Gastrocnemius medialis (tissue), 4 donors: ENCODE measurements at regions not wholly inside any gene's neighbourhood (a gene's known extent, or its start where the extent isn't known, plus 50 kb on each side); places are given as distances from the start of the nearest gene placed in this dataset.
"Not testable (repeated sequence)": the region's sequence is repeated elsewhere in the genome, so short reads cannot be mapped to it uniquely, and the experiment has no call there.

Experiments used
- ATAC-seq, 2 donors: fragments of 150-250 bp; one replicate each; pipeline ENCODE4 v1.9.1; 2016
- DNase-seq, 2 donors: peaks; one replicate each; pipeline ENCODE4 v3.0.0-alpha.2; 2019
- H3K27ac ChIP-seq, 4 donors: fragments of 200-600 bp; sonication (generic); 1 replicate in 1 of 4; 2 replicates in 3 of 4; pipeline ENCODE4 v1.5.1; 2016 to 2018; ENCODE audit warnings: mild to moderate bottlenecking in 2 of 4, moderate library complexity in 1 of 4
- H3K27me3 ChIP-seq, 3 donors: fragments of 200-600 bp; sonication (generic) in 2 of 3; 1 replicate in 1 of 3; 2 replicates in 2 of 3; pipeline versions ENCODE4 v1.5.1 to v1.6.0; 2016 to 2019; ENCODE audit warnings: mild to moderate bottlenecking in 1 of 3, moderate library complexity in 1 of 3
- H3K36me3 ChIP-seq, 2 donors: fragments of 200-600 bp; sonication (generic) in 1 of 2; one replicate each; pipeline ENCODE4 v1.5.1; 2017 to 2018
- H3K4me1 ChIP-seq, 2 donors: fragments of 200-600 bp; sonication (generic) in 1 of 2; one replicate each; pipeline ENCODE4 v1.5.1; 2016 to 2017; ENCODE audit warnings: mild to moderate bottlenecking in 2 of 2
- H3K4me3 ChIP-seq, 4 donors: fragments of 200-600 bp; sonication (generic) in 3 of 4; 1 replicate in 1 of 4; 2 replicates in 3 of 4; pipeline ENCODE4 v1.5.1; 2016 to 2019; ENCODE audit warnings: mild to moderate bottlenecking in 2 of 4
- H3K9me3 ChIP-seq, 3 donors: fragments of 200-600 bp; sonication (generic) in 2 of 3; 1 replicate in 1 of 3; 2 replicates in 2 of 3; pipeline ENCODE4 v1.5.1; 2016 to 2019
- POLR2A ChIP-seq, 2 donors: fragments of 450-650 bp; IDR thresholded peaks; one replicate each; pipeline ENCODE4 v1.6.1; 2017; ENCODE audit warnings: antibody characterized with exemption in 2 of 2, mild to moderate bottlenecking in 2 of 2, moderate library complexity in 2 of 2
- in situ Hi-C, 4 donors: fragments of 200-750 bp; cut with MboI; loops; one replicate each; pipeline versions ENCODE4 v1.15.0 to v1.8.0; 2017; ENCODE audit warnings: low sequenced_read_pairs in 4 of 4
- intact Hi-C: fragments of 100-400 bp; cut with DNase I; formaldehyde crosslinking; loops from one replicate; pipeline ENCODE4 v1.15.1; 2023; ENCODE audit warnings: low total_unique reads
- TF ChIP-seq, protein P1 (sequence below), 5 experiments: fragments of 450-650 bp in 3 of 5; fragments of 200-600 bp in 2 of 5; sonication (generic) in 2 of 5; IDR thresholded peaks in 4 of 5; conservative IDR thresholded peaks in 1 of 5; 1 replicate in 4 of 5; 2 replicates in 1 of 5; pipeline ENCODE4 v1.5.1; 2016 to 2019; ENCODE audit warnings: antibody characterized with exemption in 5 of 5, mild to moderate bottlenecking in 3 of 5, moderate library complexity in 3 of 5

DNA sequence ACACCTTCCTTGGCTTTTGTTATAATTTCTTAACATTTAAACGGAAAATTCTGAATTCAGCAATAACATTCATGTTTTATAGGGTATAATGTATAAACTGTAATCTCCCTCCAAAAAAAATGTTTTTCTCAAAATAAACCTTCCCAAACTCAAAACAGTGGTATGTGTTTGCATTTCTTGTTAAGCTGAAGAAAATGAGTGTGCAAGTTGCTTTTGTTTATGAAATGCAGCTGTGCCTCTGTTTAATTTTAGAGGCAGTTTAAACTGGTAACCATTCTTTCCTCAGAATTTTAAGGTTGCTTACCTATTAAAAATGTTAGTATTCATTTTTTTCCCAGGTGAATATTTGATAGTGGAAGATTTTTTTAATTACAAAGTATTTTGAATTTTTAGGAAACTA is 105.0 kb upstream of the ANKRD50 start:
- no peak overlapping the region for H3K27ac ChIP-seq
- DNase-seq: no peak
- H3K4me3 ChIP-seq: no peak overlapping the region
- TF ChIP-seq, protein P1, sequence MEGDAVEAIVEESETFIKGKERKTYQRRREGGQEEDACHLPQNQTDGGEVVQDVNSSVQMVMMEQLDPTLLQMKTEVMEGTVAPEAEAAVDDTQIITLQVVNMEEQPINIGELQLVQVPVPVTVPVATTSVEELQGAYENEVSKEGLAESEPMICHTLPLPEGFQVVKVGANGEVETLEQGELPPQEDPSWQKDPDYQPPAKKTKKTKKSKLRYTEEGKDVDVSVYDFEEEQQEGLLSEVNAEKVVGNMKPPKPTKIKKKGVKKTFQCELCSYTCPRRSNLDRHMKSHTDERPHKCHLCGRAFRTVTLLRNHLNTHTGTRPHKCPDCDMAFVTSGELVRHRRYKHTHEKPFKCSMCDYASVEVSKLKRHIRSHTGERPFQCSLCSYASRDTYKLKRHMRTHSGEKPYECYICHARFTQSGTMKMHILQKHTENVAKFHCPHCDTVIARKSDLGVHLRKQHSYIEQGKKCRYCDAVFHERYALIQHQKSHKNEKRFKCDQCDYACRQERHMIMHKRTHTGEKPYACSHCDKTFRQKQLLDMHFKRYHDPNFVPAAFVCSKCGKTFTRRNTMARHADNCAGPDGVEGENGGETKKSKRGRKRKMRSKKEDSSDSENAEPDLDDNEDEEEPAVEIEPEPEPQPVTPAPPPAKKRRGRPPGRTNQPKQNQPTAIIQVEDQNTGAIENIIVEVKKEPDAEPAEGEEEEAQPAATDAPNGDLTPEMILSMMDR (IDR thresholded peaks at IDR 0.05 in 4 of 5, conservative IDR thresholded peaks at IDR 0.05 in 1 of 5): no peak
- no peak for TF ChIP-seq POLR2A (IDR thresholded peaks at IDR 0.05)
- no peaks in the 10 kb centered on the region for H3K36me3 ChIP-seq
- in situ Hi-C loops: no loop called here
- no peaks in the 10 kb centered on the region for H3K9me3 ChIP-seq
- intact Hi-C loops: no loop called here
- no peaks in the 10 kb centered on the region for H3K27me3 ChIP-seq
- H3K4me1 ChIP-seq: no peaks in the 10 kb centered on the region
- ATAC-seq: no peak

DNA sequence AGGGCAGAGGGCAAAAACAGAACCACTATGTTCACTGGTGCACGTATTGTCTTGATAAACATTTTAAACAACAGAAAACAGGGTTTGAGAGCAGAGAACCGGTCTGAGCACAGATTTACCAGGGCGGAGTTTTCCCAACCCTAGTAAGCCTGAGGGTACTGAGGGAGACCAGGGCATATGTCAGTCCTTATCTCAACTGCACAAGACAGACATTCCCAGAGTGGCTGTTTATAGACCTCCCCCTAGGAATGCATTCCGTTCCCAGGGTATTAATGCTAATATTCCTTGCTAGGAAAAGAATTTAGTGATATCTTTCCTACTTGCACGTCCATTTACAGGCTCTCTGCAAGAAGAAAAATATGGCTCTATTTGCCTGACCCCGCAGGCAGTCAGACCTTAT is 99.7 kb upstream of the ANKRD50 start:
- H3K4me3 ChIP-seq, intact Hi-C loops, DNase-seq, in situ Hi-C loops, ATAC-seq, H3K27ac ChIP-seq, H3K4me1 ChIP-seq, H3K9me3 ChIP-seq, H3K27me3 ChIP-seq, H3K36me3 ChIP-seq: not testable (repeated sequence)

DNA sequence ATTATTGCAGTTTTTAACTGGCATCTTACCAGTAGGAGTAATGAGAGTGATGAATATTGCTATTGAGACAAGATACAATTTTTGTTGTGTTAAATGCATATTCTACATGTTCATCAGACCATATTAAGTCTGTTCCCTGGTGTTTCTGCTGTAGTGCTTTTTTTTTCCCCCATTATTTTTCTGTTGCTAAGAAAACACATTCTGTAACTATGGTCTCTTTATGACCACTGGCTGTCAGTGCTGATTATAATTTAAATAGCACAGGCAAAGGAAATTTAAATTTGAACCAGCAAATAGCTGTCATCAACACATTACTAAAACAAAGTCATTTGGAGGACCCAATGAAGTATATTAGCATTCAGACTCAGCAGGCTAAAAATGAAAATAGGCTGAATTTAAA is 98.3 kb upstream of the ANKRD50 start:
- intact Hi-C loops (no loop called here), in situ Hi-C loops (no loop called here)
- no peak for TF ChIP-seq POLR2A (IDR thresholded peaks at IDR 0.05)
- TF ChIP-seq, protein P1 (IDR thresholded peaks at IDR 0.05 in 4 of 5, conservative IDR thresholded peaks at IDR 0.05 in 1 of 5): no peak
- Histone ChIP-seq H3K4me1 (no peaks in the 10 kb centered on the region), H3K27me3 (no peaks in the 10 kb centered on the region), H3K27ac (no peak overlapping the region), H3K9me3 (peaks cover 0 to 4% (median 0%) of the 10 kb centered on the region in 3 donors), H3K36me3 (no peaks in the 10 kb centered on the region), H3K4me3 (no peak overlapping the region)
- DNase-seq: no peak
- ATAC-seq: no peak

DNA sequence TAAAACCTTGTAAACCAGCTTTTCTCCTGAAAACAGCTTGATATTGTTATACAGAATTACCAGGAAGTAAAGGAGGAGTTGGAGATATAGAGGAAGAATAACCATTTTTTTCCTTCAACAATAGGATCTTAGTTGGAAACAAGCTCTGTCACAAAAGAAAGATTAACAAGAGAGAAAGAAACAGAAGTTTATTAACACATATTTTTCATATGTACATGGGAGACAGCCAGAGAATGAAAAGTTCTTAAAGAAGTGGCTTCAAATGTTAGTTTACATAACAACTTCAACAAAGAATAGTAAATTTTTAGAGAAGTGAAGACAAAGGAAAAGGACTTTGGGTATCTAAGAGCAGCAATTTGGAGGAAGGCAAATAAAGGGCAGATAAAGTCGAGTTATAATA is 94.9 kb upstream of the ANKRD50 start:
- no peaks in the 10 kb centered on the region for H3K36me3 ChIP-seq
- TF ChIP-seq, protein P1 (IDR thresholded peaks at IDR 0.05 in 4 of 5, conservative IDR thresholded peaks at IDR 0.05 in 1 of 5): no peak
- no peak for TF ChIP-seq POLR2A (IDR thresholded peaks at IDR 0.05)
- intact Hi-C loops: no loop called here
- H3K9me3 ChIP-seq: peaks cover 0 to 4% (median 0%) of the 10 kb centered on the region in 3 donors
- no peak for ATAC-seq
- H3K4me1 ChIP-seq: no peaks in the 10 kb centered on the region
- no peak for DNase-seq
- H3K4me3 ChIP-seq: no peak overlapping the region
- in situ Hi-C loops: no loop called here
- no peaks in the 10 kb centered on the region for H3K27me3 ChIP-seq
- H3K27ac ChIP-seq: no peak overlapping the region

DNA sequence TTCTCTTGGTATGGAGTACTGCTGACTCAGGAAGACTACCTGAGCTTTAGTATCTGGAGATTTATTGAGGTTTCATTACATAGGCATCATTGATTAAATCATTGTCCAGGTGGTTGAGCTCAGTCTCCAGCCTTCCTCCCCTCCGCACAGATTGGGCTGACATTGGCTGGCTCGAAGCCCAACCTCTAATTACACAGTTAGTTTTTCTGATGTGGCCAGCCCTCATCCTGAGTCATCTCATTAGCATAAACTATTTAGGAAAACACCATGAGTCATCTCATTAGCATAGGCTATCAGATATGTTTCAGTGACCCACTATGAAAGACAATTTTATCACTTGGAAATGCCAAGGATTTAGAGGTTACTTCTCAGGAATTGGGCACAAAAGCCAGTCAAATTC is 93.9 kb upstream of the ANKRD50 start:
- ATAC-seq (no peak), DNase-seq (no peak)
- H3K4me1 ChIP-seq: no peaks in the 10 kb centered on the region
- intact Hi-C loops (no loop called here), in situ Hi-C loops (no loop called here)
- H3K27me3 ChIP-seq: no peaks in the 10 kb centered on the region
- no peak for TF ChIP-seq POLR2A (IDR thresholded peaks at IDR 0.05)
- TF ChIP-seq, protein P1 (IDR thresholded peaks at IDR 0.05 in 4 of 5, conservative IDR thresholded peaks at IDR 0.05 in 1 of 5): no peak
- peaks cover 0 to 4% (median 0%) of the 10 kb centered on the region in 3 donors for H3K9me3 ChIP-seq
- H3K36me3 ChIP-seq: no peaks in the 10 kb centered on the region
- H3K27ac ChIP-seq: no peak overlapping the region
- H3K4me3 ChIP-seq: no peak overlapping the region
